Hypothalamus (tissue), 51 donors: ENCODE measurements at regions not wholly inside any gene's neighbourhood (a gene's known extent, or its start where the extent isn't known, plus 50 kb on each side); places are given as distances from the start of the nearest gene placed in this dataset.
A peak's percentile ranks its signal among the peaks of the same experiment; 100 is the strongest.
"Not testable (repeated sequence)": the region's sequence is repeated elsewhere in the genome, so short reads cannot be mapped to it uniquely, and the experiment has no call there.

Experiments
- DNase-seq, 51 donors: peaks; one replicate each; lab custom pipeline; 2025; lab: John Stamatoyannopoulos, UW

- DNase-seq, result not testable (repeated sequence)
Observed at GRCh38 chr5:17032314-17032985, 96.4 kb upstream of the MYO10 start.

GRCh38 chr5:17034992-17035391 is 98.9 kb upstream of the MYO10 start:
- DNase-seq, result not testable (repeated sequence)

DNA sequence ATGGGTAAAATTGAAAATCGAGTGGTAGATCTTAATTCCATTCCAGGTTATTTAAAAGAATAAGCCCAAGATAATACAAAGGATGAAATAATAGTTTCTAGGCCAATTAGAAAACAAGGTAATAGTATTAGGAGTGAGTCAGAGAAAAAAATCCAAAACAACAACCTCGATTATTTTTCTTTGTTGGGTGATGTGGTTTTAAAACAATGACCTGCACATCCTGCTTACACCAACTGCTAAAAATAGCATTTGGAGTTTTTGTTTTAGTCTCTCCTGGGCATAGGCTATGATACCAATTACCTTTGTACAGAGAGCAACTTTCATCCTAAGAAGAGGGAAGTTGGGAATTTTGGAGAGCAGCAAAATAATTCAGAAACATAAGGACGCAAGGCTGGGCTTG is 101.7 kb upstream of the MYO10 start:
- DNase-seq, result no peak

- no peak for DNase-seq
Observed at GRCh38 chr5:17039170-17039569, 103.1 kb upstream of the MYO10 start.

- DNase-seq, result no peak
Observed at GRCh38 chr5:17042041-17042440, 106.0 kb upstream of the MYO10 start.

- DNase-seq, result no peak
Observed at GRCh38 chr5:17046320-17046719, 110.2 kb upstream of the MYO10 start.

- DNase-seq, result no peak
Observed at GRCh38 chr5:17050236-17050635, 114.1 kb upstream of the MYO10 start.

- DNase-seq, result no peak
Observed at GRCh38 chr5:17054911-17055310, 118.8 kb upstream of the MYO10 start.

- DNase-seq, result peak in 3 of 51 donors; percentile 1 to 11 (median 3)
Observed at GRCh38 chr5:17056141-17056631, 120.1 kb upstream of the MYO10 start.

GRCh38 chr5:17058438-17058837 is 122.3 kb upstream of the MYO10 start:
- DNase-seq, result no peak

GRCh38 chr5:17061973-17062470 is 125.9 kb upstream of the MYO10 start:
- no peak for DNase-seq

DNA sequence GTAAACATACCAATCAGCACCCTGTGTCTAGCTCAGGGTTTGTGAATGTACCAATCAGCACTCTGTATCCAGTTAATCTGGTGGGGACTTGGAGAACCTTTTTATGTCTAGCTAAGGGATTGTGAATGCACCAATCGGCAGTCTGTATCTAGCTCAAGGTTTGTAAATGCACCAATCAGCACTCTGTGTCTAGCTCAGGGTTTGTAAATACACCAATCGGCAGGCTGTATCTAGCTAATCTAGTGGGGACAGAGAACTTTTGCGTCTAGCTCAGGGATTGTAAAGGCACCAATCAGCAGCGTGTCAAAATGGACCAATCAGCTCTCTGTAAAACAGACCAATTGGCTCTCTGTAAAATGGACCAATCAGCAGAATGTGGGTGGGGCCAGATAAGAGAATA is 126.7 kb upstream of the MYO10 start:
- not testable (repeated sequence) for DNase-seq

- no peak for DNase-seq
Observed at GRCh38 chr5:17064241-17064640, 128.2 kb upstream of the MYO10 start.

DNA sequence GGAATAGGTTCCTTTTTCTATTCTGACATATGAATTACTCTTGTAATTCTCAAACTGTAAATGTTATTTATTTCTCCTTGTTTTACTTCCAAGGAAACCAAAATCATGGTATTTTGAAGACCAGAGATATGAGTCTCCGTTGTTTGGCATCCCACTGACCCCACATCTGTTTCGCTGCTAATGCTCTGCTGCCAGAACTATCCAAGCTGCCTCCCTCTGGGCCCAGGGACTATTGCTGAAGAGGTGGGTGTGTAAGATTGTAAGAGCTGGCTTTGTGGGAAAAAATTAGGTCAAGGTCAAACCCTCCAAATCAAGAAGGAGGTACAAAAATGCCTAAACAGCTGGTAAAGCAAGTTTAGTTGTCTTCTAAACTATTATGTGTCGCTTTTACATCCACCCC is 129.4 kb upstream of the MYO10 start:
- no peak for DNase-seq

- not testable (repeated sequence) for DNase-seq
Observed at GRCh38 chr5:17066026-17066425, 129.9 kb upstream of the MYO10 start.

DNA sequence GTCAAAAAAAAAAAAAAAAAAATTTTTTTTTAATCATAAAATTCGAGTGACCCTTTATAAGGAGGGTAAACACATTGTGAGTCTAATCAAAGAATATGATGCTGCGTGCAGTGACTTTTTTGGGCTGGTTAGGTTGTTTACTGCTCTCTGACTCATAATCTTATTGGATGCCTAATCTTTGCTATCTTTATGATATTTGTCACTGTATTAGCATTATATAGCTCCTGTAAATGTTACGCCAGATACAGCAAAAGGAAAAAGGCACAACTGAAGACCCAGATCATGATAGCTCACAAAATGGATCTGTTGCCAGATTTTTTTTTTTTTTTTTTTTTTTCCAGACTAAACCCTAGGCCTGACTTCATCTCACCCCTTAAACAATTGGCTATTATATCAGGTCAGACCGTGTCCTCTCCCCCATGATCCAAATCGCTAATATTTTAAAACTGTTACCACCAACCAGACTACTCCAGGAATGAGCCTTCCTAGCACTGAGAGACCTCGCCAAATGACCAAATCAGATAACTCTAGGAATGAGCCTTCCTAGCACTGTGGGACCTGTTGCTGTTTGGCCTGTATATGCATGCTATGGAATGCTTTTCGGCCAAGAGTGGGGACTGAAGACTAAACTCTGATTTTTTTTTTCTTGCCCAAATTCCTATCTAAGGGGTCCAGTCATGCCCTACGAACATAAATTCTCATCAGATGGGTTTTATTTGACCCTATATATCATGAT is 131.7 kb upstream of the MYO10 start:
- no peak for DNase-seq

- DNase-seq, result no peak
Observed at GRCh38 chr5:17069995-17070511, 134.0 kb upstream of the MYO10 start.

DNA sequence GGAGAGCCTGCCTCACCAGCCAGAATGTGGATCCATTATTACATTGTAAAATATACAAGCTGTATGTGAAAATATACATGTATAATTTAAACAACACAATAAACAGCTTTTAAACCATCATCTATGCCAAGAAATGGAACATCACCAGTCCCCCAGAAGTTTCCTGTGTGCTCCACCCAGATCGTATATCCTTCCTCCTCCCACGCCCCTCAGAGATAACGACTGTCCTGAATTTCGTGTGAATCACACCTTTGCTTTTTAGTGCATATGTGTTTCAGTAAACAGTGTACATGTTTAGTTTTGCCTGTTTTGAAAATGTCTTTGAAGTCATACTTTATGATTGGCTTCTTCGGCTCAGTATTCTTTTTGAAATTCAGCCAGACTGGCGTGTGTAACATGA is 134.6 kb upstream of the MYO10 start:
- DNase-seq, result no peak

GRCh38 chr5:17075236-17075635 is 139.1 kb upstream of the MYO10 start:
- DNase-seq, result no peak

- no peak for DNase-seq
Observed at GRCh38 chr5:17076272-17076671, 140.2 kb upstream of the MYO10 start.

DNA sequence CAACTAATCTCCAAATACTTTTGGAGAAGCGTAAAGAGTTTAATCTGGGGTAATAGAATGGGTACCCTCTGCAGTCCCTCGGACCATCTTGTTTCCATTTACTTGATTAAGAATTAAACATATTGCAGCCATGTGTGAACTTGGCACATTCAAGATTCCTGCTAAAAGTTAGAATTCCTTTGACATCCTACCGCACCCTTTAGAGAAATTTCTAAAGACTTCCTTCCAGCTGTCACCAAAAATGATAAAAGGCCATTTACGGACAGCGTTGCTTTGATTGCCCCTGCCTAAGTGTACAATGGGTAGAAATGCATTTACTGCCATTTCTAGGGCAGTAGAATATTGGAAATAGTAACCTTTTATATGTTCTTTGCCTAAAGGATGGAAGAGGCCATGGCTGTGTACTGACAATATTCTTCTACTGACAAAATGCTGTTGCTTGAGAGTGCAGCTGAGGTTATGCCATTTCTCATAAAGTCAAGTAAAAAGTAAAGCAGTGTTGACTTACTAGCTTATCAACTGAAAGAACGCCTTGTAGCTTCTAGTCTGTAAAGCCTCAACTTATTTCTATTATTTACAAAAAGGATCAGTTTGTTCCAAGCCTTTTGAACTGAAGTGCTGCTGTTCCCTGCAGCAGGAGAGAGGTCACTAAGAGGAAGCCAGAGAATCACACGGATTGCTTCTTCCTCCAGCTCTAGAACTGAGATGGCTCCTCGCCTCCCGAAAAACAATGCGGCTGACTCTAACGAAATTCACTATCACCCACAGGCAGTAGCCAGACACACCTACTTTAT is 139.8 kb upstream of the BASP1 start:
- no peak for DNase-seq
